ENCODE measurements at regions not wholly inside any gene's neighbourhood (a gene's known extent, or its start where the extent isn't known, plus 50 kb on each side); places are given as distances from the start of the nearest gene placed in this dataset.
A peak's percentile ranks its signal among the peaks of the same experiment; 100 is the strongest.
"Not testable (repeated sequence)": the region's sequence is repeated elsewhere in the genome, so short reads cannot be mapped to it uniquely, and the experiment has no call there.

GRCh38 chr13:54705738-54706137, 1677.1 kb downstream of the OLFM4 start:
- Mint-ChIP-seq H3K4me1 (ENCODE audit: unreplicated experiment) (peaks cover 14% of the 10 kb centered on the region), H3K27ac (ENCODE audit: unreplicated experiment) (peak overlapping the region; percentile 82), H3K27me3 (ENCODE audit: unreplicated experiment) (peaks cover 2% of the 10 kb centered on the region), H3K9me3 (ENCODE audit: unreplicated experiment) (no peaks in the 10 kb centered on the region), H3K4me3 (ENCODE audit: unreplicated experiment) (no peak overlapping the region), H3K36me3 (ENCODE audit: low read depth, unreplicated experiment) (no peaks in the 10 kb centered on the region)
- no peak for DNase-seq (ENCODE audit: low spot score)
- TF ChIP-seq, protein P1, sequence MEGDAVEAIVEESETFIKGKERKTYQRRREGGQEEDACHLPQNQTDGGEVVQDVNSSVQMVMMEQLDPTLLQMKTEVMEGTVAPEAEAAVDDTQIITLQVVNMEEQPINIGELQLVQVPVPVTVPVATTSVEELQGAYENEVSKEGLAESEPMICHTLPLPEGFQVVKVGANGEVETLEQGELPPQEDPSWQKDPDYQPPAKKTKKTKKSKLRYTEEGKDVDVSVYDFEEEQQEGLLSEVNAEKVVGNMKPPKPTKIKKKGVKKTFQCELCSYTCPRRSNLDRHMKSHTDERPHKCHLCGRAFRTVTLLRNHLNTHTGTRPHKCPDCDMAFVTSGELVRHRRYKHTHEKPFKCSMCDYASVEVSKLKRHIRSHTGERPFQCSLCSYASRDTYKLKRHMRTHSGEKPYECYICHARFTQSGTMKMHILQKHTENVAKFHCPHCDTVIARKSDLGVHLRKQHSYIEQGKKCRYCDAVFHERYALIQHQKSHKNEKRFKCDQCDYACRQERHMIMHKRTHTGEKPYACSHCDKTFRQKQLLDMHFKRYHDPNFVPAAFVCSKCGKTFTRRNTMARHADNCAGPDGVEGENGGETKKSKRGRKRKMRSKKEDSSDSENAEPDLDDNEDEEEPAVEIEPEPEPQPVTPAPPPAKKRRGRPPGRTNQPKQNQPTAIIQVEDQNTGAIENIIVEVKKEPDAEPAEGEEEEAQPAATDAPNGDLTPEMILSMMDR (IDR thresholded peaks at IDR 0.05; ENCODE audit: unreplicated experiment) = no peak

DNA sequence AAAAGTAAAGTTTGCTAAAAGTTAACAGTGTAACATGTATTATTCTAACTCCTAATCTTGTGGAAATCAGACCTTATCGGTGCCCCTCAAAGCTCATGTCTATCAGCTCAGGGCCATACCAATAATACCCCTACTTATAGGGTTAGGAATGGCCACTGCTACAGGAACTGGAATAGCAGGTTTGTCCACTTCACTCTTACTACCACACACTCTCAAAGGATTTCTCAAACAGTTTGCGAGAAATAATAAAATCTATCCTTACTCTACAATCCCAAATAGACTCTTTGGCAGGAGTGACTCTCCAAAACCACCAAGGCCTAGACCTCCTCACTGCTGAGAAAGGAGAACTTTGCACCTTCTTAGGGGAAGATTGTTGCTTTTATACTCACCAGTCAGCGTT, 1677.7 kb downstream of the OLFM4 start:
- no peak for DNase-seq (ENCODE audit: low spot score)
- TF ChIP-seq, protein P1 (IDR thresholded peaks at IDR 0.05; ENCODE audit: unreplicated experiment) = no peak
- H3K4me1 Mint-ChIP-seq (ENCODE audit: unreplicated experiment) = peaks cover 14% of the 10 kb centered on the region
- no peak overlapping the region for H3K27ac Mint-ChIP-seq (ENCODE audit: unreplicated experiment)
- no peak overlapping the region for H3K4me3 Mint-ChIP-seq (ENCODE audit: unreplicated experiment)
- no peaks in the 10 kb centered on the region for H3K9me3 Mint-ChIP-seq (ENCODE audit: unreplicated experiment)
- no peaks in the 10 kb centered on the region for H3K36me3 Mint-ChIP-seq (ENCODE audit: low read depth, unreplicated experiment)
- H3K27me3 Mint-ChIP-seq (ENCODE audit: unreplicated experiment) = peaks cover 2% of the 10 kb centered on the region

DNA sequence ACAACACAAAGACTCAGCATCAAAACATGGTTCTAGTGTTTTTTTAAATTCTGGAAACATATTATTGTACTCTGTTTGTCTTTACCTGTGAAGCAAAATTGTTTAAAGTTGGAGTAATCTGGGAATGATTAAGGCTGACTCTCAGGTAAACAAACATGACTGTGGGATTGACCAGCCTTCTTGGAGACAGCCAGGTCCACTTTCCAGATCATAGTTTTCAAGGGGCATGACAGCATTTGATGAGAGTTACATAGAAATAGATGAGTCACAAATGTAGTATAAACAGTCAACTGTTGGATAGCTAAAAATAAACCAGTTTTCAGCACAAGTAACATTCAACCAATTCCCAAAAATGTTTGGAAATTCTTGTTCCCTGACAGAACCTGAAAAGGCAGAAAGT, 1680.9 kb downstream of the OLFM4 start:
- Mint-ChIP-seq H3K36me3 (ENCODE audit: low read depth, unreplicated experiment) (no peaks in the 10 kb centered on the region), H3K27me3 (ENCODE audit: unreplicated experiment) (peaks cover 2% of the 10 kb centered on the region), H3K9me3 (ENCODE audit: unreplicated experiment) (no peaks in the 10 kb centered on the region), H3K27ac (ENCODE audit: unreplicated experiment) (no peak overlapping the region), H3K4me1 (ENCODE audit: unreplicated experiment) (peaks cover 14% of the 10 kb centered on the region), H3K4me3 (ENCODE audit: unreplicated experiment) (no peak overlapping the region)
- no peak for DNase-seq (ENCODE audit: low spot score)
- TF ChIP-seq, protein P1 (IDR thresholded peaks at IDR 0.05; ENCODE audit: unreplicated experiment) = no peak

- TF ChIP-seq, protein P1 (IDR thresholded peaks at IDR 0.05; ENCODE audit: unreplicated experiment) = no peak
- DNase-seq (ENCODE audit: low spot score) = peak; percentile 13
- Mint-ChIP-seq H3K9me3 (ENCODE audit: unreplicated experiment) (no peaks in the 10 kb centered on the region), H3K4me1 (ENCODE audit: unreplicated experiment) (peaks cover 10% of the 10 kb centered on the region), H3K27me3 (ENCODE audit: unreplicated experiment) (peaks cover 2% of the 10 kb centered on the region), H3K4me3 (ENCODE audit: unreplicated experiment) (no peak overlapping the region), H3K36me3 (ENCODE audit: low read depth, unreplicated experiment) (no peaks in the 10 kb centered on the region), H3K27ac (ENCODE audit: unreplicated experiment) (no peak overlapping the region)
These were observed 1705.0 kb downstream of the OLFM4 start for GRCh38 chr13:54733639-54734038.

DNA sequence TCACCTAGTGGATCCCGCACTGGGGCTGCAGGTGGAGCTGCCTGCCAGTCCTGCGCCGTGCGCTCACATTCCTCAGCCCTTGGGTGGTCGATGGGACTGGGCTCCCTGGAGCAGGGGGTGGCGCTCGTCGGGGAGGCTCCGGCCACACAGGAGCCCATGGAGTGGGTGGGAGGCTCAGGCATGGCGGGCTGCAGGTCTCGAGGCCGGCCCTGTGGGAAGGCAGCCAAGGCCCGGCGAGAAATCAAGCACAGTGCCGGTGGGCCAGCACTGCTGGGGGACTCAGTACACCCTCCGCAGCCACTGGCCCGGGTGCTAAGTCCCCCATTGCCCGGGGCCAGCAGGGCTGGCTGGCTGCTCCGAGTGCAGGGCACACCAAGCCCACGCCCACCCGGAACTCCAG, 1708.6 kb downstream of the OLFM4 start:
- peaks cover 10% of the 10 kb centered on the region for H3K4me1 Mint-ChIP-seq (ENCODE audit: unreplicated experiment)
- not testable (repeated sequence) for H3K4me3 Mint-ChIP-seq (ENCODE audit: unreplicated experiment); H3K9me3 Mint-ChIP-seq (ENCODE audit: unreplicated experiment); H3K27ac Mint-ChIP-seq (ENCODE audit: unreplicated experiment); H3K36me3 Mint-ChIP-seq (ENCODE audit: low read depth, unreplicated experiment); DNase-seq (ENCODE audit: low spot score); H3K27me3 Mint-ChIP-seq (ENCODE audit: unreplicated experiment)

DNA sequence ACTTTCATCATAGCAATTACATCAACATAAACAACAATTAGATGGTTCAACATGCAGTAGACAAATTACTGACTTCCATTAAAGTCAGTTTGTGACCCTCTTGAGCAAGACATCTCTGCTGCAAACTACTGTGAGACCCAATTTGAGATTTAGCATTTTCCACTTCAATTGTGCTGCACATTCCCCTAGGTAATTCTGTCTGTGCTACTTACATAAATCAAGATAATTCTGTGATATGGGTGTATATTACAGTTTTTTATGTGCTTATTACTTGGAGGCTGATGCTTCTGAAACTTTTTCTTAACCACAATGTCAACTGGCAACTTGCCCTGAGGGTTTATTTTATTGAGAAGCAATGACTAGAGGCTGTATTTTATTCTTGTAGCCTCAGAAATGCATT, 1714.4 kb downstream of the OLFM4 start:
- H3K4me1 Mint-ChIP-seq (ENCODE audit: unreplicated experiment) = peaks cover 3% of the 10 kb centered on the region
- no peak for DNase-seq (ENCODE audit: low spot score)
- H3K4me3 Mint-ChIP-seq (ENCODE audit: unreplicated experiment) = no peak overlapping the region
- TF ChIP-seq, protein P1 (IDR thresholded peaks at IDR 0.05; ENCODE audit: unreplicated experiment) = no peak
- no peak overlapping the region for H3K27ac Mint-ChIP-seq (ENCODE audit: unreplicated experiment)
- no peaks in the 10 kb centered on the region for H3K36me3 Mint-ChIP-seq (ENCODE audit: low read depth, unreplicated experiment)
- H3K9me3 Mint-ChIP-seq (ENCODE audit: unreplicated experiment) = no peaks in the 10 kb centered on the region
- H3K27me3 Mint-ChIP-seq (ENCODE audit: unreplicated experiment) = no peaks in the 10 kb centered on the region
